ENCODE measurements at regions not wholly inside any gene's neighbourhood (a gene's known extent, or its start where the extent isn't known, plus 50 kb on each side); places are given as distances from the start of the nearest gene placed in this dataset.
A peak's percentile ranks its signal among the peaks of the same experiment; 100 is the strongest.

DNA sequence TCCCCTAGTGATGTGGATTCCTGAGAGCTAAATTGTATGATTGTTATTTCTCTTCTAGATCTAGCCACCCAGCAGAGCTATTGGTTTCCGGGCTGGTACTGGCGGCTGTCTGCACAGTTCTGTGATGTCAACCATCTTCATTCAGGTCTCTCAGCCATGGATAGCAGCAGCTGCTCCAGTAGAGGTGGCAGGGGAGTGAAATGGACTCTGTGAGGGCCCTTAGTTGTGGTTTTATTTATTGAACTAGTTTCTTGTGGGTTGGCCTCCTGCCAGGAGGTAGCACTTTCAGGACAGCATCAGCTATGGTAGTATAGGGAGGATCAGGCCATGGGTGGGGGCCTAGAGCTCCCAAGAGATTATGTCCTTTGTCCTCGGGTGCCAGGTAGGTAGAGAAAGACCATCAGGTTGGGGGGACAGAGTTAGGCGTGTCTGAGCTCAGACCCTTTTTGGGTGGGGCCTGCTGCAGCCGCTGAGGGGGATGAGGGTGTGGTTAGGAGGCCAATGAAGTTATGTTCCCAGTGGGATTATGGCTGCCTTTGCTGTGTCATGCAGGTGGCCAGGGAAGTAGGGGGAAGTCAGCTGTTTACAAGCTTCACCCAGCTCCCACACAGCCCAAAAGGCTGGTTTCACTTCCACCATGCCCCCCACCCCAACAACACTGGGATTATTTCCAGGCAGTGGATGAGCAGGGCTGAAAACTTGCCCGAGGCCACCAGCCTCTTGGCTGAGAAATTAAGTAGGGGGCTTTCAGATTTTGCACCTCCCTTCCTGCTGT is 55.1 kb upstream of the RGS4 start:
- peak; percentile 60 for DNase-seq (ENCODE audit: low spot score)

DNA sequence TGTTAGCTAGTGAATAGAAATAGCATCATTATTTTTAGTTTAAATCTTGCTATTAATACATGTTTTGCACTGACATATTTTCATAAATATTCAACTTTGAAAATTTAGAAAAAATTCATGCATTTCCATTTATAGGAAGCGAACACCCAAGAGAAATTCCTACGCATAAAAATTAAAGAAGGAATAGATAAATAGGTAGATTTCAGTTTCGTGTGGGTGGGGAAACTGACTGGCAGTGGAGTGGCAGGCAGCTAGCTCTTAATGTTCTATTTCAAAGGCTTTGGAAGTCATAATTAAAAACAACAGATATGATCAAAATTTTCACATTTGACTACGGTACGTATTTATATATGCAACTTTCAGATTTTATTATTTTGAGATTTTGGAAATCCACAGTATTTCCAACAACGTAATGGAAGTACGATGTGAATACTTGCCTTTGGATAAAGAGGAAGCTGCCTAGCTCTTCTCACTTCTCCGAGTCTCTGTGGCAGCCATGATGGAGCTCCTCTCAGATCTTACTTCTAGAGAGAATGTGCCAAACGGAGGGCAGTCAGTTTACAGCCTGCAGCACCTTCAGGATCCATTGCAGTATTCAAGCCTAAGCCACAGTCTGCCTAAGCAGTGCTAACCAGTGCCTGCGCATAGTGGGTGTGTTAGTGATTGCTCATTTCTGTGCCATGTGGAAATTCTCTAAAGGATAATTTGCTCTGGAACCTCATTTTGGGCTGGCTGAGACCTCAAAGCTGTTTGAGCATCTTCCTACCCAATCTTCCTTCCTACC is 62.9 kb upstream of the RGS4 start:
- no peak for DNase-seq (ENCODE audit: low spot score)

DNA sequence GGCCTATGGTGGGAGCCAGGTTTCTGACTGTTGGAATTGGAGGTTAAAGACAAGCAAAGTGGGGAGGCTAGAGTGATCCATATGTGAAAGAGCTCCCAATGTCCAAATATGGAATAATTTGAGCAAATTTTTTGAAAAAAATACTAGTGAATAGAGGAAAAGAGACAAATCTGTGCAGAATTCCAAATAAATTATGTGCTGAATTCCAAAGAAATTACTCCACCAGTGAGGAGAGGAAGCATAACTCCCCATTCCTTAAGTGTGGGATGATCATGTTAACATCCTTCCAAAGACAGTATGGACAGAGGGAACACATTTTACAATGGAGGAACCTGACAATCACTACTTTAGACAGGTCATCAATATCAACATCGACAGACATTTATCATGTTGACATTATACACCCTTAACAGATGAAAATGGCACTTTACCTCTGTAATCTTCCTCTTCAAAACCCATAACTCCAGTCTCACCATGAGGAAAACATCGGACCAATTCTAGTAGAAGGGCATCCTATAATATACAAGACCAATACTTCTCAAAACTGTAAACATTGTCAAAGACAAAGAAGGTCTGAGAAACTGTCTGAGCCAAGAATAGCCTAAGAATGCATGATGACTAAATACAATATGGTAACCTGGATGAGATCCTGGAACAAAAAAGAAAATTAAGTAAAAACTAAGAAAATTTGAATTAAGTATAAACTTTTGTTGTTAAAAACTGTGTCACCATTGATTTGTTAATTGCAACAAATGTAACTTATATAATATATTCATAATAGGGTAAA is 71.5 kb upstream of the RGS4 start:
- DNase-seq (ENCODE audit: low spot score), result no peak

DNA sequence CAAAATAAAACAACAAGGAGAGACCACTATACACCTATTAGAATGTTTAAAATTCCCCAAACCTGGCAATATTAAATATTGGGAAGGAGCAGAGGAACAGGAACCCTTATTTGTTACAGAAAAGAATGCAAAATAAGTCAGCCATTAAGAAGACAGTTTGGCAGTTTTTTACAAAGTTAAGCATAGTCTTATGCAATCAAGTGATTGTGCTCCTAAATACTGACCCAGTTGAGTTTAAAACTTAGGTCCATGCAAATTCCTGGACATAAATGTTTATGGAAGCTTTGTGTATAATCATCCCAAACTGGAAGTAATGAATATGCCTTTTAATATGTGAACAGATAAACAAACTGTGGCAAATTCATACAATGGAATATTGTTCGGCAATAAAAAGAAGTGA is 72.9 kb upstream of the RGS4 start:
- no peak for DNase-seq (ENCODE audit: low spot score)

DNA sequence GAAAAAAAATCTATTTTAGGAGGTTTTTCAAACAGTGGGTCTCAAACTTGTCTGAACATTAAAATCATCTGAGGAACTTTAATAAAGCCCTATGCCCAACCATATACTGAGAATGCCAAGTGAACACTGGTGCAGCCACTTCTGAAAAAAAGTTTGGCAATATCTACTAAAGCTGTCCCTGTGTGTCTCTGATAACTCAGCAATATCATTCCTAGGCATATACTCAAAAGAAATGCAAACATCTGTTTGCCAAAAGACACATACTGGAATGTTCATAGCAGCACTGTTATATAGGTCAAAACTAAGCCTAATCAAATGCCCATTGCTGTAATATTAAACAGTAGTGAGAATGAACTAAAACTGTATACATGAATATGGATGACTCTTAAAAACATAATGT is 74.2 kb upstream of the RGS4 start:
- DNase-seq (ENCODE audit: low spot score), result no peak

DNA sequence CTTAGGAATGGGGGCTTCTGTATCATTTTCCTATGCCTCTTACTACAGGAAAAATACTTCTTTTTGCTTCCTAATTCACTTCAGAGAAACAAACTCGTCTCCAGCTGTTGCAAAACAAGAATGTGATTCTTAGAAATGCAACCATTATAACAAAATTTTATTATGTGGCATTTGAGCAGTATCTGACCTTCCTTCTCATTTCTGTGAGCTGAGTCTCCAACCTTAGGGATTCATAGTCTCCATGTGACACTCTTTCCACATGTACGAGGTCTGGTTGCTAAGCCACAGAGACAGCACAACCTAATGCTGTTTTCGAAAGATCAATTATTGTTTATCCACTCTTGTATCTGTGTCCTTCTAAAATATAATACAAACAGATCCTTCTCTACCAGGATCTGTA is 75.3 kb upstream of the RGS4 start:
- no peak for DNase-seq (ENCODE audit: low spot score)

DNA sequence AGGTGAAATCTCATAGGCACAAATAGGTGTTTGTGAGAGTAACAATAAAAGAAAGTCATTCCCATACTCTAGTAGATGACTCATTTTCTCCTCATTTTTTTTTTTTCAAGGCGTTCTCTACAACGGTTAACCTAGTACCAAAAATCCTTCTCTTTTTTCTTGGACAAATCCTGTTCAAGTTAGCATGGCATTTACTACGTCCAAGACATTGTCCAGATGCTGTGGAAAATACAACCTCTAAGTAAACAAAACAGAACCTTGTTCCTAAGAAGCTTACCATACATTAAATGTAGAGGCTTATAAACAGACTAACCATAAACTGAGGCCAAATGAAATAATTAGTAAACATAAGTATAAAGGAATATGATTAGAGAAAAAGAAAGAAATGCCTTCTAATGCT is 76.2 kb upstream of the RGS4 start:
- no peak for DNase-seq (ENCODE audit: low spot score)

DNA sequence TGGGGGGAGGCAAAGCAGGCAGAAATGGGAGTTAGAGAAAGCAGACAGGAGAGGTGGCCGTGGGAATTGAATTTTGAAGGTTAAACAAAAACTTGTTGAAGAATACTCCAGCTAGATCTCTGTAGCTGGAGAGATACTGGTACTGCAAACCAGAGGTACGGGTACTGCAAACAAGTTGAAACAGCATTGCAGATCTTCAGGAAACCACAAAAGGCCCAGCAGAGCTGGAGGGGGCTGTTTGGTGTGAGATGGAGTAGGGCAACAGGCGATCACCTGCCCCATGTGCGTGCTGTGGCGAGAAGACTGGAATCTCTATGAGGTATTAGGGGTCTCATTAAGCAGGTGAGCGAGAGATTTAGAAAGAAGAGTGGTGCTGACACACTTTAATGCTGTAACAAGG is 77.7 kb upstream of the RGS4 start:
- DNase-seq (ENCODE audit: low spot score), result no peak

DNA sequence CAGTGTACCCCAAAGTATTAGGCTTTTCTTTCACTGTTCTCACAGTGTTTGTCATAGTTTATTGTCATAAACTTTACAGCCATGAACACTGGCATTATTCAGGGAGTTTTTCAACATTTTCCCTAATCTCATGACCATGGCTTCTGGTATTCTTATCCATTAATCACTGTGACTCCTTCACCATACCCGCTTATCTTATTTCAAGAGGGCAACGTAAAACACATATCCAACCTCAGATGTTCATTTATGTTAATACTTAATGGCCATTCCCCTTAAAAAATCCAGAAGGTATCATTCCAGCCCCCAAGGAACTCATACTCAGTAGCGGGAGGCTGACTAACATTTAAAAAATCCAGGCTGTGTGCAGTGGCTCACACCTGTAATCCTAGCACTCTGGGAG is 78.5 kb upstream of the RGS4 start:
- no peak for DNase-seq (ENCODE audit: low spot score)

DNA sequence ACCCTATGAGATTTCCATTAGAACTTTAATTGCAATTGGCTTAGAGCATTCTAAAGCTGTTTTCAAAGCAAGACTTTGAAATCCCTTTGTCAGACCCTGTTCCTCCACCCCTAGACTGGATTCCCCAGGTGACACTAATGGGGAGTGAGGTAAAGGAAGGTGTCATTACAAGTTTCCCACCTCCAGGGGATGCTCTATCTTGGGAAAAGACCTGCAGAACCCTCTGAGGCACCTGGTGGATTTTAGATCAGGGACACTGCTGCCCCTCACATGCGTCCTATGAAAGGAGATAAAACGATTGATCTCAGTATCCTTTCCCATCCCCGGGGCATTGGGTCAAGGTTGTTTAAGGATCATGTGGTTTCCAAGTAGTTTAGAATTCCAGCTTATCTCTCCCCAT is 80.3 kb upstream of the RGS4 start:
- no peak for DNase-seq (ENCODE audit: low spot score)

DNA sequence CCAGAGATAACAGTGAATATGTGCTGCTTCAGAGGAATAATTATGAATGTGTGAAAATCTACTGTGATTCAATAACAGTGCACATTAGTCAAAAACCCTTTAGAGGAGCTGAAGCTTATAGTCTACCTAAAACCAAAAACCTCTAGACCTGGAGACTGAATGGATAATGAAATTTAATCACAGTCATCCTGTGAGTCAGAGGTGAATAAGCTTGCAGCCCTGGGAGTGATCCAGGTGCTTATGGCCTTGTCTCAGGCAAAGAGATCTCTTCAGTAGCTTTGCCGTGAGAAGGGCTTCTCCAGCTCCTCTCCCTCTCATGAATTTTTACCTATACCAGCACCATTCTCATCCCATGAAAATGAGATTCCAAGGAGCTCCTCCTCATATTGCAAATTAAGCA is 81.3 kb upstream of the RGS4 start:
- DNase-seq (ENCODE audit: low spot score), result peak; percentile 10

DNA sequence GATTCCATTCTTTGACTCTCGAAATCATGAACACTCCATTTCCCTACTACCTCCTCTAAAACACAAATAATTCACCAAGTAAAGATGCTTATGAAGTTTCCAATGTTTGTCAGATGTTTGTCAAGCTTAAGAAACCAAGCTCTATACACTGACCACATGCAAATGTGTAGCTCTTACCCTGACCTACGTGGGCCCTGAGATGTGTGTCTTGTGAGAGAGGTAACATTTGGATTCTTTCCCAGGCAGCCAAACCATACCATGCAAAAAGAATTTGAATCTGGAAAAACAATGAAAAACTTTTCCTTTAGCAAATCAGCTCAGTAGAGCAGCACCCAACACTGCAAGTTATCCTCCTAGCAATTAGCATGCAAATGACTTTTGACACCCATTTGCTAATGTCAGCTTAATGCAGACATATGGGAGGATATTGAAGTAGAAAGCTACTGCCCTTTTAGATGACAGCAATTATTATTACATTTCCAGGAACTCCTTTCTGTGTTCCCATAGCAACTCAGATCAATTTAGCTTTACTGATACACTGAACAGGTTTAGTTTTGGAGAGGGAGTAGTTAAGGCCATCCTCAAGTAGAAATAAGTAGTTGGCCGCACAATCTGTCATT is 83.2 kb upstream of the RGS4 start:
- DNase-seq (ENCODE audit: low spot score), result no peak

DNA sequence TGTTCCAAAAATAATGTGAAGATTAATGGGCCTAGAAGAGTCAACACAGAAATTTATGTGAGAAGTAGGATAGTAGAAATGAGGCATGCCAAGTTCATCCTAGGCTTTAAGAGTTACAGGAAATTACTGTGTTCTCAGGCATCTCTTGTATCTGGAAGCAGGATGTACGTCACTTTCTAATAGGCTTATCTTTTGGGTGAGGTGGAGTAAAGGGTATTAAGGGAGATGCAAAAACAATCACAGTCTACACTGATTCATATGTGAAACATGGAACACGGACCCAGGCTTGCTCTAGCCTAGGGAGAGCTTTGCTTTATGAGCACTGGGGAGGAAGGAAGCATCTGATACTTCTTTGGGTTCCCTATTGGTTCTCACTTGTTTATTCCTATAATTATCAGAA is 84.5 kb upstream of the RGS4 start:
- no peak for DNase-seq (ENCODE audit: low spot score)

DNA sequence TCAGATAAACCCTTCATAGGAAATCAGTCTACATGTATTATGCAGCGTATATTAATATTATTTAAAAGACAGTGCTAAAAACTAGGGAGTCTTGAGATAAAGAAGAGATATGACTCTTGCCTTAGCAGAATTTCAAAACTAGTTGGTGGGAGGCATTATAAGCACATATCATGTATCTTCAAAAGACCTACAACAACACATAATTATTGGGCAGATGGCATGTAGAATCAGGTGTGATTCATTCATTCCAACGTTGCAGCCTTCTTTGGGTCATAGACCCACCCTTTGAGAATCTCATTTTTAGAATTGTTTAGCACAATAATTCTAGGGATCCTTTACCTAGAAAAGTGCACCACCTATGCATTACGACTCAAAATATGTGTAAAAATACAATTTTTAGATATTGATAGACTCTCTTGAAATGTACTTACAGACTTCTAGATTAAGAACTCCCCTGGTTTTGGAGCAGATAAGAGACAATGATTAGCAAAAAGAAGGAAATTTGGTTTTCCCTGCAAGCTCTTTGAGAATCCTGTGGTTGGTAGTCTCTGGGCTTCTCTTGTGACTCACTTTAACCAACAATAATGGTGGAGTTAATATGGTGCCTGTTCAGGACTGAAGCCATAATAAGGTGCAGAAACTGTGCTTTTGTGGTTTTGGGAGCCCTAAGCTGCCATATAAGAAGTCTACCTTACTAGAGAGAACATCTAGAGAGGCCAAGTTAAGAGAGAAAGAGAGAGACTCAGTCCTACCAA is 85.3 kb upstream of the RGS4 start:
- DNase-seq (ENCODE audit: low spot score), result no peak

DNA sequence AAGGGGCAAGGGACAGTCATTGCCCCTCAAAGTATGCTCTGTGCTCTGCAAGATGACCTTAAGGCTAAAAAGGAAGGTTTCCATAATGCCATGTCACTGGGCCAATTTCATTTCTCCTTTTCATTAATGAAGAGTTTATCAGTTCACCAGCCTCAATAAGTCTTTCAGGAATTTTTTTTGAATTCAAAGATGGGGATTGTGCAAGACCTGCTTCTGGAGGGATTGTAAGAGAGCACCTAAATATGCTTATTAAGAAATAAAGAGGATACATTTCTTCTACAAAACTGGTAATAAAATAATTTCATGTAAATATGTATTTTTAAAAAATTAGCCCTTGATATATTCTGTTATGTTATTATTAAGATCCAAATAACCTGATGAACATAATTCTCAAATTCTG is 86.8 kb upstream of the RGS4 start:
- no peak for DNase-seq (ENCODE audit: low spot score)

DNA sequence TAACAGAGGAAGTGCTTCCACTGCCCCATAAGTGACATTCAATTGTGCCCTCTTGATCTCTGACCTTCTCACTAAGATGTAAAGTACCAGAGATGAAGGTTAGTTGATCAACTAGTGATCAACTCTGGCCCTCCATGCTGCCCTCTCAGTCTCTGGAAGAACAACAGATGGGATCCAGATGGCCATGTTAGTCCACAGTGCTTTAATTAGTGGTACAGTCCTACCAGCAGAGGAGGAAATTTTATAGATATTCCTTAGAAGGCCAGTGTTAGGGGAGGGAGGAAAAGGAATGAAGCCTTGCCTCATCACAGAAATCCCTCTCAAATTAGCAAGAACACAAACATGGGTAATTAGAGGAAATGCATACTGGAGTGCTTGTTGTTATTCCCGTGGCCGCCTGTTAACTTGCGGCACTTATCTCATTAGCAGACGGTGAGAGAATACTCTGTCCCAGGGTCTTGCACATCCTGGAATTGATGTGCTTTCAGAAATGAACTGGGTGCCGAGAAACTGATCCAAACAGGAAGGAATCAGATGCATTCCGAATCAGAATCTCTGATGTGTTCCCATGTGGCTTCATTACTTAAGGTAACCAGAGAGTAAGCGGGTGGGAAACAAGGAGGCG is 91.1 kb upstream of the RGS4 start:
- DNase-seq (ENCODE audit: low spot score), result no peak

DNA sequence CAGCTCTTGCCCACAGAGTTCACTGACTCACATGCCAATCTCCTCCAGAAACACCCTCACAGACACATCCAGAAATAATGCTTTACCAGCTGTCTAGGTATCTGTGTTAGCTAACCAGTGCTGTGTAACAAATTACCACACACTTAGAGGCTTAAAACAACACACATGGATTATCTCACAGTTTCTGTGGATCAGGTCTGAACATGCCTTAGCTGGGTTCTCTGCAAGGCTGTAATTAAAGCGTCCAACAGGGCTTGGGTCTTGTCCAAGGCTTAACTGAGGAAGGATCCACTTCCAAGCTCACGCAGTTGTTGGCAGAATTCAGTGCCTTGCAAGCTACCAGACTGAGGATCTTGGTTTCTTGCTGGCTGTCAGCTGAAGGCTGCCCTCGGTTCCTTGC is 92.5 kb upstream of the RGS4 start:
- no peak for DNase-seq (ENCODE audit: low spot score)

DNA sequence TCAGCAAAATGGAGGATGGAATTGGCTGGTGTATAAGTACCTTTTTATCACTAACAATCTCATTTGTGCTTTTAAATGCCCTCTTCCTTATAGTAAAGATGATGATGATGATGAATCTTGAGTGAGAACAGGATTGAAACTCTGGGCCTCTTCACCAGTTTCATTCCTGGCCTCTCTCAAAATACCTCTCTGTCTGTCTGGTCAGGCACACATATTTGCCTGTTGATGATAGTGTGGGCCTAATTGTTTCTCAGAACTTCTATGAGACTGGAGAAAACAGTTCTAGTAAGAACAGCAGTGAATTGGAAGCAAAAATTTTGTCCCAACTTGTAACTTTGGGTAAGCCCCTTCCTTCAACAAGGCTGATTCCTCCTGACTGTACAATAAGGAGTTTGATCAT is 94.4 kb upstream of the RGS4 start:
- DNase-seq (ENCODE audit: low spot score), result no peak

DNA sequence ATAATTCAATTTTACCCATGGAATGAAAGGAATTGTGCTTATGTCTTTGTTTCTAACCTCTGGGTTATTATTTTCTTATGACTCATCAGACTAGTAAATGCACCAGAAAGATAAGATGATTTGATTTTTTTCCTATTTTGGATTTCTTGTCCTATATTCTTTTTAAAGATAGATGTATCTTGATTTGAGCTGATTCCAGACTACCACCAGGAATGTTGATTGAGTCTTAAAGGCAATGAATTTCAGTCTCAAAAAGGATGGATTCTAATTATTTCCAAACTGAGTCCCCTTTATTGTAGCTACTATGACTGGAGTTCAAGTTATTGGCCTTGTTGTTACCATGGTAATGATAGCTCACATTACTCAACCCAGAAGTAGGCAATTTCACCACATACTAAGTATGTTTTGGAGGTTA is 95.8 kb upstream of the RGS4 start:
- DNase-seq (ENCODE audit: low spot score), result no peak

DNA sequence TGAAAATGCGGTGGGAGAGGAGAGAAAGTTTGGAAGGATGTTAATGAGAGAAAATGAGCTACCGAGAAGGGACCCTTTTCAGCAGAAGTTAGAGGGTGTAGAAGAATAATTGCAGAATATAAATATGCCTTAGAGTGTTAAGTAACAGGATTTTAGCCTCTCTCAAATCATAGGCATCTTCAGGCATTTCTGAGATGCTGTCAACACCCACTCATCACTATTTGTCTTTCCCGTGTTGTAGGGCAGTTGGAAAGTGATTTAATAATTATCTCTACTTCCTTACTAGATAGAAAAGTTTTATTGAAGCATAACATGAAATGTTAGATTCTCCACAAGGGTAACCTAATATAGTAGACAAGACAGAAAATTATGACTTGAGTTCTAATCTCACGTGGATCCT is 96.4 kb upstream of the RGS4 start:
- no peak for DNase-seq (ENCODE audit: low spot score)

DNA sequence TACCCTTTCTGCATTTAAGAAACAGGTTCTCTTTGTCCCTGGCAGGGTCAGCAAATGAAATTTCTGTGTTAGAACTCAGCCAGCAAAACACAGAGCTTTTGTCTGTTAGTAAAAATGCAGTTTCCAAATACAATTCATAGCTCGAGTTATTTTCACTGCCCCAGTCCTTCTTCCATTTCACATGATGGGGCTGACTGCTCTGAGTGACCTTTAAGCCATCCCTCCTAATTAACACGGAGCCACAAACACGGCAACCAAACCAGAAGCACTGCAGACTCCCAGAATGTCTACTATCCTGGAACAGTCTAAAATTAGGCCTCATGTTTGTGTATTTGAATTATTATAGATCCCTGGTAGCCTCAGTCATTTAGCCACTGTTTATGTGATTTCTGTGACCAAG is 99.1 kb upstream of the RGS4 start:
- no peak for DNase-seq (ENCODE audit: low spot score)

All from H4 (cell line).